ENCODE measurements at regions not wholly inside any gene's neighbourhood (a gene's known extent, or its start where the extent isn't known, plus 50 kb on each side); places are given as distances from the start of the nearest gene placed in this dataset.

- WGBS (ENCODE audit: insufficient coverage, insufficient replicate concordance, low lambda C conversion rate, missing lambda C conversion rate) = 1% methylated on average over 6 of the region's 6 CpGs
- Histone ChIP-seq H3K9me3 (replicated peaks; ENCODE audit: control insufficient read depth, insufficient read depth, low read length) (no peaks in the 10 kb centered on the region; the same call in 2 of the 3 replicates), H3K9ac (ENCODE audit: control insufficient read depth, insufficient read depth, low read length) (no peak overlapping the region), H3K4me2 (ENCODE audit: control insufficient read depth, insufficient read depth) (no peak overlapping the region), H3K27ac (ENCODE audit: control insufficient read depth, insufficient read depth) (no peak overlapping the region), H3K4me3 (no peak overlapping the region), H3K4me1 (ENCODE audit: control insufficient read depth, insufficient read depth, low read length) (no peaks in the 10 kb centered on the region), H2AFZ (ENCODE audit: control insufficient read depth, low read depth, low read length) (no peak overlapping the region), H3K79me2 (ENCODE audit: control insufficient read depth, insufficient read depth, low read length) (no peaks in the 10 kb centered on the region), H3K36me3 (ENCODE audit: control insufficient read depth in 2 of 2, insufficient read depth in 2 of 2, low read length in 1 of 2) (no peaks in the 10 kb centered on the region), H3K27me3 (replicated peaks in 1 of 2; ENCODE audit: control insufficient read depth in 2 of 2, insufficient read depth in 2 of 2, low read length in 1 of 2) (no peaks in the 10 kb centered on the region), H4K20me1 (ENCODE audit: control insufficient read depth, insufficient read depth) (no peaks in the 10 kb centered on the region)
- intact Hi-C loops (cut with micrococcal nuclease; ENCODE audit: unreplicated experiment) (no loop called here), in situ Hi-C loops (cut with MboI) (no loop called here)
- ChIA-PET CTCF (interaction anchor here (0.6 to 4.1 kb wide), 5 partner anchors 12 to 66 kb away, joined by 3 to 20 read pairs (median 3); no protein-coding TSS in a partner anchor), RAD21 (ENCODE audit: unreplicated experiment) (interaction anchor here (0.6 to 6.1 kb wide), 11 partner anchors 11 to 257 kb away, joined by 3 to 34 read pairs (median 4); no protein-coding TSS in a partner anchor), SMC1A (ENCODE audit: uncharacterized antibody, unreplicated experiment) (interaction anchor here (0.8 to 7.1 kb wide), 15 partner anchors 9 to 248 kb away, joined by 3 to 50 read pairs (median 6); no protein-coding TSS in a partner anchor), POLR2A (interaction anchor here (1.2 kb wide), 1 partner anchor 62 kb away, joined by 4 read pairs; no protein-coding TSS in a partner anchor)
- BruUV-seq (replicated peaks) = no TSS peak
- TF ChIP-seq SPI1 (IDR thresholded peaks at IDR 0.05; ENCODE audit: borderline replicate concordance, insufficient read depth, low read depth, low read length) = peak; percentile 43; the same call in 1 of the 2 replicates
- no peak for TF ChIP-seq FOS (IDR thresholded peaks at IDR 0.05; ENCODE audit: borderline replicate concordance, extremely low read depth, insufficient read length)
- peak; percentile 53; the same call in 1 of the 2 replicates for TF ChIP-seq RUNX3 (IDR thresholded peaks at IDR 0.05; ENCODE audit: low read length)
- TF ChIP-seq NFIC (IDR thresholded peaks at IDR 0.05; ENCODE audit: low read depth, low read length) = peak; percentile 46; the same call in 1 of the 2 replicates
- peak in 1 of 2 experiments; percentile 31; a peak in 1 of 4 replicates for TF ChIP-seq ETV6 (conservative IDR thresholded peaks at IDR 0.05 in 1 of 2, IDR thresholded peaks at IDR 0.05 in 1 of 2; ENCODE audit: borderline replicate concordance in 1 of 2, low read depth in 1 of 2)
- no peak for TF ChIP-seq TBL1XR1 (IDR thresholded peaks at IDR 0.05; ENCODE audit: low read depth, low read length)
- ATAC-seq (peak; percentile 81), FAIRE-seq (no peak), DNase-seq (ENCODE audit: low read depth, low spot score) (peak; percentile 24)
Observed at GRCh38 chrX:149267878-149268813, 237.0 kb downstream of the IDS start.

Data from GM12878 (cell line).